ENCODE measurements at regions not wholly inside any gene's neighbourhood (a gene's known extent, or its start where the extent isn't known, plus 50 kb on each side); places are given as distances from the start of the nearest gene placed in this dataset.

GRCh38 chr5:52502460-52502999 lies 285.2 kb upstream of the ITGA1 start:
- no peak for DNase-seq (ENCODE audit: low spot score)

GRCh38 chr5:52504584-52505240 lies 283.0 kb upstream of the ITGA1 start:
- no peak for DNase-seq (ENCODE audit: low spot score)

GRCh38 chr5:52517667-52518066 lies 270.0 kb upstream of the ITGA1 start:
- DNase-seq (ENCODE audit: low spot score) = no peak

- DNase-seq (ENCODE audit: low spot score) = no peak
Measured at GRCh38 chr5:52520171-52520570, 267.5 kb upstream of the ITGA1 start.

GRCh38 chr5:52521236-52521635 lies 266.5 kb upstream of the ITGA1 start:
- DNase-seq (ENCODE audit: low spot score) = no peak

- no peak for DNase-seq (ENCODE audit: low spot score)
Measured at GRCh38 chr5:52523701-52524100, 264.0 kb upstream of the ITGA1 start.

- DNase-seq (ENCODE audit: low spot score) = no peak
Measured at GRCh38 chr5:52531105-52531504, 256.6 kb upstream of the ITGA1 start.

GRCh38 chr5:52543594-52543993 lies 244.1 kb upstream of the ITGA1 start:
- no peak for DNase-seq (ENCODE audit: low spot score)

GRCh38 chr5:52544738-52545137 lies 243.0 kb upstream of the ITGA1 start:
- no peak for DNase-seq (ENCODE audit: low spot score)

GRCh38 chr5:52554293-52554692 lies 233.4 kb upstream of the ITGA1 start:
- DNase-seq (ENCODE audit: low spot score) = no peak

GRCh38 chr5:52560366-52560765 lies 227.3 kb upstream of the ITGA1 start:
- no peak for DNase-seq (ENCODE audit: low spot score)

- no peak for DNase-seq (ENCODE audit: low spot score)
Measured at GRCh38 chr5:52562473-52562872, 225.2 kb upstream of the ITGA1 start.

GRCh38 chr5:52564587-52564986 lies 223.1 kb upstream of the ITGA1 start:
- DNase-seq (ENCODE audit: low spot score) = no peak

GRCh38 chr5:52577546-52577945 lies 210.2 kb upstream of the ITGA1 start:
- DNase-seq (ENCODE audit: low spot score) = no peak

GRCh38 chr5:52579391-52579790 lies 208.3 kb upstream of the ITGA1 start:
- DNase-seq (ENCODE audit: low spot score) = no peak

GRCh38 chr5:52580921-52581320 lies 206.8 kb upstream of the ITGA1 start:
- DNase-seq (ENCODE audit: low spot score) = no peak

- DNase-seq (ENCODE audit: low spot score) = no peak
Measured at GRCh38 chr5:52582313-52582712, 205.4 kb upstream of the ITGA1 start.

- DNase-seq (ENCODE audit: low spot score) = no peak
Measured at GRCh38 chr5:52587131-52587530, 200.6 kb upstream of the ITGA1 start.

GRCh38 chr5:52597625-52598024 lies 190.1 kb upstream of the ITGA1 start:
- no peak for DNase-seq (ENCODE audit: low spot score)

- DNase-seq (ENCODE audit: low spot score) = no peak
Measured at GRCh38 chr5:52598968-52599367, 188.7 kb upstream of the ITGA1 start.

GRCh38 chr5:52603778-52604554 lies 183.8 kb upstream of the ITGA1 start:
- no peak for DNase-seq (ENCODE audit: low spot score)

GRCh38 chr5:52605317-52606313 lies 182.1 kb upstream of the ITGA1 start:
- DNase-seq (ENCODE audit: low spot score) = no peak
